GM23338 (cell line): ENCODE measurements at regions not wholly inside any gene's neighbourhood (a gene's known extent, or its start where the extent isn't known, plus 50 kb on each side); places are given as distances from the start of the nearest gene placed in this dataset.

Experiments used
- ATAC-seq: fragments of 200-7000 bp; cut with Tn5 transposase; 3 replicates; pipeline ENCODE4 v1.9.1; 2020
- DNase-seq: peaks from one replicate; pipeline ENCODE4 v3.0.0-alpha.2; 2015; ENCODE audit warnings: low spot score
- H2AFZ ChIP-seq: fragments of 200-600 bp; sonication (generic); 2 replicates; pipeline ENCODE4 v1.8.0; 2016; ENCODE audit warnings: antibody characterized with exemption, mild to moderate bottlenecking, moderate library complexity
- H3F3A ChIP-seq: fragments of 200-600 bp; sonication (generic); replicated peaks from 2 replicates; pipeline ENCODE4 v1.8.0; 2017; ENCODE audit warnings: antibody characterized with exemption, mixed run types, low read depth
- H3K27ac ChIP-seq: fragments of 200-600 bp; sonication (generic); 2 replicates; pipeline ENCODE4 v1.6.1; 2016; ENCODE audit warnings: low read depth
- H3K27me3 ChIP-seq: fragments of 200-600 bp; sonication (generic); 2 replicates; pipeline ENCODE4 v1.8.0; 2016; ENCODE audit warnings: mild to moderate bottlenecking, mixed run types, moderate library complexity; ENCODE audit not compliant: insufficient read depth
- H3K36me3 ChIP-seq: fragments of 200-600 bp; sonication (generic); 2 replicates; pipeline ENCODE4 v1.8.0; 2016; ENCODE audit warnings: mild to moderate bottlenecking; ENCODE audit not compliant: insufficient read depth
- H3K4me1 ChIP-seq: fragments of 200-600 bp; sonication (generic); 2 replicates; pipeline ENCODE4 v1.8.0; 2016; ENCODE audit warnings: mild to moderate bottlenecking, moderate library complexity; ENCODE audit not compliant: insufficient read depth
- H3K4me2 ChIP-seq: fragments of 200-600 bp; sonication (generic); 2 replicates; pipeline ENCODE4 v1.7.1; 2017; ENCODE audit warnings: mixed run types
- H3K4me3 ChIP-seq: fragments of 200-600 bp; sonication (generic); 2 replicates; pipeline ENCODE4 v1.6.1; 2016; ENCODE audit warnings: mixed run types
- H3K79me2 ChIP-seq: fragments of 200-600 bp; sonication (generic); replicated peaks from 2 replicates; pipeline ENCODE4 v1.8.0; 2017; ENCODE audit warnings: mild to moderate bottlenecking; ENCODE audit not compliant: insufficient read depth
- H3K9me2 ChIP-seq: fragments of 200-600 bp; sonication (generic); 2 replicates; pipeline ENCODE4 v1.8.0; 2017; ENCODE audit not compliant: insufficient read depth
- H4K20me1 ChIP-seq: fragments of 200-600 bp; sonication (generic); replicated peaks from 2 replicates; pipeline ENCODE4 v1.8.0; 2017; ENCODE audit warnings: mild to moderate bottlenecking; ENCODE audit not compliant: insufficient read depth
- H3K27ac Mint-ChIP-seq: 2 replicates; pipeline ENCODE4 v1.8.0; 2020; ENCODE audit warnings: inconsistent platforms, mild to moderate bottlenecking, moderate library complexity, mixed read lengths
- H3K27me3 Mint-ChIP-seq: 3 replicates; pipeline ENCODE4 v1.8.0; 2022; ENCODE audit warnings: low read depth, mild to moderate bottlenecking, moderate library complexity, mixed read lengths, inconsistent platforms; ENCODE audit not compliant: insufficient read depth, poor library complexity
- H3K36me3 Mint-ChIP-seq: 3 replicates; pipeline ENCODE4 v1.8.0; 2021; ENCODE audit warnings: low read depth, mild to moderate bottlenecking, inconsistent platforms, moderate library complexity, mixed read lengths
- H3K4me1 Mint-ChIP-seq: 3 replicates; pipeline ENCODE4 v1.8.0; 2020; ENCODE audit warnings: mild to moderate bottlenecking, inconsistent platforms, mixed read lengths
- H3K4me3 Mint-ChIP-seq: 3 replicates; pipeline ENCODE4 v1.8.0; 2021; ENCODE audit warnings: moderate library complexity, mild to moderate bottlenecking, inconsistent platforms, mixed read lengths
- H3K9me3 Mint-ChIP-seq: 3 replicates; pipeline ENCODE4 v1.8.0; 2020; ENCODE audit warnings: moderate library complexity, mild to moderate bottlenecking, inconsistent platforms, mixed read lengths
- CREB1 ChIP-seq: fragments of 250-450 bp; sonication (Bioruptor Pico); IDR thresholded peaks from 2 replicates; pipeline ENCODE4 v1.5.0; 2020; ENCODE audit warnings: low read depth, mild to moderate bottlenecking, moderate library complexity
- EZH2 ChIP-seq: fragments of 200-600 bp; sonication (generic); IDR thresholded peaks from one replicate; pipeline ENCODE4 v1.8.0; 2017; ENCODE audit warnings: antibody characterized with exemption, mild to moderate bottlenecking, low read depth; ENCODE audit not compliant: unreplicated experiment
- EZH2phosphoT487 ChIP-seq: fragments of 200-600 bp; sonication (generic); IDR thresholded peaks from one replicate; pipeline ENCODE4 v1.8.1; 2018; ENCODE audit warnings: antibody characterized with exemption; ENCODE audit not compliant: unreplicated experiment
- JUNB ChIP-seq: IDR thresholded peaks from one replicate; pipeline ENCODE4 v1.6.1; 2016; ENCODE audit warnings: antibody characterized with exemption; ENCODE audit not compliant: unreplicated experiment
- NANOG ChIP-seq: IDR thresholded peaks from 2 replicates; pipeline ENCODE4 v1.6.1; 2016; ENCODE audit warnings: antibody characterized with exemption, borderline replicate concordance
- POLR2AphosphoS5 ChIP-seq: IDR thresholded peaks from 2 replicates; pipeline ENCODE4 v1.6.1; 2016; ENCODE audit warnings: antibody characterized with exemption, low read depth
- ZNF331 ChIP-seq: fragments of 250-450 bp; sonication (Bioruptor Pico); IDR thresholded peaks from 2 replicates; pipeline ENCODE4 v1.5.0; 2020; ENCODE audit warnings: low read depth, mild to moderate bottlenecking, moderate library complexity
- TF ChIP-seq, protein P1 (sequence below), 2 experiments: fragments of 200-600 bp in 1 of 2; sonication (generic) in 1 of 2; conservative IDR thresholded peaks; 2 replicates each; pipeline versions ENCODE4 v1.5.1 to v1.6.1; 2016 to 2017; ENCODE audit warnings: antibody characterized with exemption in 2 of 2, low read depth in 2 of 2, mild to moderate bottlenecking in 2 of 2, moderate library complexity in 1 of 2
- TF ChIP-seq, protein P2 (sequence below): IDR thresholded peaks from 2 replicates; pipeline ENCODE4 v1.6.1; 2016; ENCODE audit warnings: antibody characterized with exemption

DNA sequence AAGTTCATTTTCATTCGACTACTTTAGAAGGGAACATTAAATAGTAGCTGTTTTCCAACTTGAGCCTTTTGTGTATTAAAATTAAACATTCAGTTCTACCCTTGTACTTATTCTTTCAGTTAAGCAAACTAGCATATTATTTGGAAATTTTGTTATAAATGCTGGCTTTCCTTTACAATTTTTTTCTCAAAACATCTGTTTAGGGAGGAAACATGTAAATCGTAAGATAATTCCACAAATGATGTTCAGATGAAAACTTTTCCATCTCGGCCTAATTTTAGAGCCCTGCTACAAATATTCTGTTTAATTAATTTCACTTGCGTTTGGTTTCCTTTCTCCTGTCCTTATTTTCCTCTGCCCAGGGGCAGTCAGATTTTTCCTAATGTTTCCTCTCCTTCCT lies 476.2 kb upstream of the RGMA start:
- H3K4me1 ChIP-seq: peaks cover 11% of the 10 kb centered on the region; the same call in 1 of the 2 replicates
- no peak overlapping the region for H3K4me2 ChIP-seq
- no peaks in the 10 kb centered on the region for H3K36me3 Mint-ChIP-seq
- no peak for ATAC-seq
- H3K4me3 Mint-ChIP-seq: no peak overlapping the region
- no peaks in the 10 kb centered on the region for H3F3A ChIP-seq
- no peaks in the 10 kb centered on the region for H3K27me3 ChIP-seq
- no peaks in the 10 kb centered on the region for H3K9me2 ChIP-seq
- no peak overlapping the region for H3K4me3 ChIP-seq
- H3K4me1 Mint-ChIP-seq: peaks cover 11% of the 10 kb centered on the region; the same call in 2 of the 3 replicates
- no peak for DNase-seq
- TF ChIP-seq NANOG (no peak), EZH2 (no peak), CREB1 (CRISPR knock-in tag) (no peak), JUNB (no peak)
- TF ChIP-seq, protein P1, sequence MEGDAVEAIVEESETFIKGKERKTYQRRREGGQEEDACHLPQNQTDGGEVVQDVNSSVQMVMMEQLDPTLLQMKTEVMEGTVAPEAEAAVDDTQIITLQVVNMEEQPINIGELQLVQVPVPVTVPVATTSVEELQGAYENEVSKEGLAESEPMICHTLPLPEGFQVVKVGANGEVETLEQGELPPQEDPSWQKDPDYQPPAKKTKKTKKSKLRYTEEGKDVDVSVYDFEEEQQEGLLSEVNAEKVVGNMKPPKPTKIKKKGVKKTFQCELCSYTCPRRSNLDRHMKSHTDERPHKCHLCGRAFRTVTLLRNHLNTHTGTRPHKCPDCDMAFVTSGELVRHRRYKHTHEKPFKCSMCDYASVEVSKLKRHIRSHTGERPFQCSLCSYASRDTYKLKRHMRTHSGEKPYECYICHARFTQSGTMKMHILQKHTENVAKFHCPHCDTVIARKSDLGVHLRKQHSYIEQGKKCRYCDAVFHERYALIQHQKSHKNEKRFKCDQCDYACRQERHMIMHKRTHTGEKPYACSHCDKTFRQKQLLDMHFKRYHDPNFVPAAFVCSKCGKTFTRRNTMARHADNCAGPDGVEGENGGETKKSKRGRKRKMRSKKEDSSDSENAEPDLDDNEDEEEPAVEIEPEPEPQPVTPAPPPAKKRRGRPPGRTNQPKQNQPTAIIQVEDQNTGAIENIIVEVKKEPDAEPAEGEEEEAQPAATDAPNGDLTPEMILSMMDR (conservative IDR thresholded peaks at IDR 0.05; ENCODE audit: low read depth in 2 of 2): no peak
- H3K27me3 Mint-ChIP-seq: no peaks in the 10 kb centered on the region
- H3K27ac Mint-ChIP-seq: no peak overlapping the region
- 0 out of 2 replicates have a peak overlapping the region, but pooled peaks have one; percentile 6 for H2AFZ ChIP-seq
- no peak overlapping the region for H3K27ac ChIP-seq
- H3K36me3 ChIP-seq: no peaks in the 10 kb centered on the region
- H3K9me3 Mint-ChIP-seq: no peaks in the 10 kb centered on the region
- H4K20me1 ChIP-seq: no peaks in the 10 kb centered on the region
- H3K79me2 ChIP-seq: no peaks in the 10 kb centered on the region

DNA sequence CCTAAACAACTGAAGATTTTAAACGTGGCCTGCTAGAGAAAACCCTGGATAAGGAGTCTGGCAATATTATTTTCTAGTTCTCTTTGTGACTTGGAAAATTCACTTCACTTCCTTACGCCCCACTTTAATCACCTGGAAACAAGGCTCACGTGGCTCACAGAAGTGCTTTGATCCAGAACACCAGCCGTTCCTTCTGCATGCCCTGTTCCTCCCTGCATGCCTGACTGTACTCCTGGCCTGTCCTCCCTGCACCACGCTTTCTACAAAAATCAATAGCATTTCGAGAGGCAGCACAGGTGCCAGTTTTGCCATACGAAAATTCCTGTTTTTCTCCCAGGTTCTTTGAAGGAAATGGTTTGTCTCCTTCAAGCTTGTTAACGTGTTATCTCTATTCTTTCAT lies 474.2 kb upstream of the RGMA start:
- Histone ChIP-seq H3K27ac (no peak overlapping the region), H3K4me3 (no peak overlapping the region), H2AFZ (peak overlapping the region; percentile 15; the same call in 1 of the 2 replicates), H3K27me3 (no peaks in the 10 kb centered on the region), H3K79me2 (no peaks in the 10 kb centered on the region), H4K20me1 (no peaks in the 10 kb centered on the region), H3K4me2 (no peak overlapping the region), H3K9me2 (no peaks in the 10 kb centered on the region), H3K4me1 (peaks cover 11% of the 10 kb centered on the region; the same call in 1 of the 2 replicates), H3F3A (no peaks in the 10 kb centered on the region), H3K36me3 (no peaks in the 10 kb centered on the region)
- no peaks in the 10 kb centered on the region for H3K27me3 Mint-ChIP-seq
- H3K9me3 Mint-ChIP-seq: no peaks in the 10 kb centered on the region
- no peak overlapping the region for H3K27ac Mint-ChIP-seq
- DNase-seq: no peak
- no peak for TF ChIP-seq JUNB
- TF ChIP-seq EZH2: no peak
- no peak for TF ChIP-seq POLR2AphosphoS5
- TF ChIP-seq CREB1 (CRISPR knock-in tag): no peak
- no peak for TF ChIP-seq ZNF331
- TF ChIP-seq, protein P1 (conservative IDR thresholded peaks at IDR 0.05; ENCODE audit: low read depth in 2 of 2): no peak
- TF ChIP-seq EZH2phosphoT487: no peak
- TF ChIP-seq, protein P2, sequence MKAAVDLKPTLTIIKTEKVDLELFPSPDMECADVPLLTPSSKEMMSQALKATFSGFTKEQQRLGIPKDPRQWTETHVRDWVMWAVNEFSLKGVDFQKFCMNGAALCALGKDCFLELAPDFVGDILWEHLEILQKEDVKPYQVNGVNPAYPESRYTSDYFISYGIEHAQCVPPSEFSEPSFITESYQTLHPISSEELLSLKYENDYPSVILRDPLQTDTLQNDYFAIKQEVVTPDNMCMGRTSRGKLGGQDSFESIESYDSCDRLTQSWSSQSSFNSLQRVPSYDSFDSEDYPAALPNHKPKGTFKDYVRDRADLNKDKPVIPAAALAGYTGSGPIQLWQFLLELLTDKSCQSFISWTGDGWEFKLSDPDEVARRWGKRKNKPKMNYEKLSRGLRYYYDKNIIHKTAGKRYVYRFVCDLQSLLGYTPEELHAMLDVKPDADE: no peak
- no peaks in the 10 kb centered on the region for H3K36me3 Mint-ChIP-seq
- ATAC-seq: no peak
- no peak overlapping the region for H3K4me3 Mint-ChIP-seq
- H3K4me1 Mint-ChIP-seq: peaks cover 11% of the 10 kb centered on the region; the same call in 2 of the 3 replicates
